IMR-90 (cell line): ENCODE measurements at regions not wholly inside any gene's neighbourhood (a gene's known extent, or its start where the extent isn't known, plus 50 kb on each side); places are given as distances from the start of the nearest gene placed in this dataset.
A peak's percentile ranks its signal among the peaks of the same experiment; 100 is the strongest.

Experiments used
- ATAC-seq: fragments of 200-7000 bp; cut with Tn5 transposase; 2 replicates; pipeline ENCODE4 v1.9.1; 2020; ENCODE audit warnings: low read depth, mild to moderate bottlenecking, moderate library complexity
- BruUV-seq: library from RNA; stranded (reverse); fragments of 400-500 nt; replicated peaks from 2 replicates; lab custom pipeline; 2021; lab: Mats Ljungman, UMichigan
- CTCF ChIA-PET: fragments of 300-600 bp; formaldehyde crosslinking; extraction: SDS; loops from one replicate; lab custom pipeline; 2021; ENCODE audit warnings: antibody characterized with exemption; lab: Yijun Ruan, JAX
- POLR2A ChIA-PET: fragments of 300-600 bp; sonication (Branson Sonifier 250); formaldehyde crosslinking; loops from one replicate; lab custom pipeline; 2022; ENCODE audit warnings: antibody characterized with exemption; ENCODE audit not compliant: unreplicated experiment; lab: Charles Lee
- DNase-seq: peaks from one replicate; pipeline ENCODE4 v3.0.0; 2013
- H2AFZ ChIP-seq: replicated peaks from 2 replicates; pipeline ENCODE3; 2013; ENCODE audit warnings: low read length, mild to moderate bottlenecking; ENCODE audit not compliant: poor library complexity
- H2AK5ac ChIP-seq: 2 replicates; pipeline ENCODE4 v1.6.1; 2013; ENCODE audit warnings: low read depth, low read length, inconsistent platforms
- H2AK9ac ChIP-seq: replicated peaks from 2 replicates; pipeline ENCODE3; 2013; ENCODE audit warnings: mild to moderate bottlenecking, low read depth, low read length, moderate library complexity; ENCODE audit not compliant: poor library complexity
- H2BK120ac ChIP-seq: 2 replicates; pipeline ENCODE4 v1.6.1; 2013; ENCODE audit warnings: low read depth, low read length, inconsistent platforms
- H2BK15ac ChIP-seq: 3 replicates; pipeline ENCODE4 v1.6.1; 2013; ENCODE audit warnings: low read depth, low read length, inconsistent platforms
- H2BK20ac ChIP-seq: 2 replicates; pipeline ENCODE4 v1.6.1; 2013; ENCODE audit warnings: low read depth, mild to moderate bottlenecking, inconsistent platforms, low read length, moderate library complexity
- H2BK5ac ChIP-seq: 2 replicates; pipeline ENCODE4 v1.6.1; 2013; ENCODE audit warnings: mild to moderate bottlenecking, low read depth, low read length, inconsistent platforms; ENCODE audit not compliant: poor library complexity, severe bottlenecking
- H3K14ac ChIP-seq: replicated peaks from 2 replicates; pipeline ENCODE4 v1.6.1; 2013; ENCODE audit warnings: low read depth, low read length, inconsistent platforms
- H3K18ac ChIP-seq: 2 replicates; pipeline ENCODE4 v1.6.1; 2013; ENCODE audit warnings: low read depth, low read length, control low read depth
- H3K23ac ChIP-seq: 2 replicates; pipeline ENCODE4 v1.6.1; 2013; ENCODE audit warnings: low read depth, low read length, inconsistent platforms
- H3K27ac ChIP-seq: 2 replicates; pipeline ENCODE4 v1.5.1; 2013; ENCODE audit warnings: mild to moderate bottlenecking, control low read depth, low read length; ENCODE audit not compliant: insufficient read depth
- H3K27me3 ChIP-seq: 2 replicates; pipeline ENCODE4 v1.6.1; 2013; ENCODE audit warnings: low read length; ENCODE audit not compliant: control insufficient read depth, insufficient read depth
- H3K36me3 ChIP-seq: 2 replicates; pipeline ENCODE4 v1.6.1; 2013; ENCODE audit warnings: low read length, mixed read lengths; ENCODE audit not compliant: control insufficient read depth, insufficient read depth
- H3K4ac ChIP-seq: 2 replicates; pipeline ENCODE4 v1.6.1; 2013; ENCODE audit warnings: low read depth, low read length, inconsistent platforms
- H3K4me1 ChIP-seq: 2 replicates; pipeline ENCODE4 v1.6.1; 2013; ENCODE audit warnings: low read length, mixed read lengths; ENCODE audit not compliant: control insufficient read depth, insufficient read depth
- H3K4me2 ChIP-seq: 2 replicates; pipeline ENCODE4 v1.6.1; 2013; ENCODE audit warnings: low read depth, mild to moderate bottlenecking, control low read depth, low read length, moderate library complexity
- H3K4me3 ChIP-seq: 2 replicates; pipeline ENCODE4 v1.5.1; 2013; ENCODE audit warnings: low read depth, mild to moderate bottlenecking, control low read depth, low read length, moderate library complexity; ENCODE audit not compliant: insufficient read depth
- H3K56ac ChIP-seq: 2 replicates; pipeline ENCODE4 v1.6.1; 2013; ENCODE audit warnings: low read length, inconsistent platforms; ENCODE audit not compliant: insufficient read depth; ENCODE audit errors: extremely low read depth
- H3K79me1 ChIP-seq, 2 experiments: 2 replicates each; pipeline ENCODE4 v1.6.1; 2013; ENCODE audit warnings: low read length in 2 of 2, inconsistent platforms in 1 of 2, low read depth in 1 of 2
- H3K9ac ChIP-seq: 2 replicates; pipeline ENCODE4 v1.6.1; 2013; ENCODE audit warnings: low read depth, low read length, control low read depth
- H3K9me1 ChIP-seq: 2 replicates; pipeline ENCODE4 v1.6.1; 2013; ENCODE audit warnings: low read length, inconsistent platforms; ENCODE audit not compliant: insufficient read depth
- H3K9me3 ChIP-seq: 2 replicates; pipeline ENCODE4 v1.6.1; 2013; ENCODE audit warnings: low read length; ENCODE audit not compliant: control insufficient read depth, insufficient read depth
- H4K20me1 ChIP-seq: 2 replicates; pipeline ENCODE4 v1.6.1; 2013; ENCODE audit warnings: low read length, inconsistent platforms; ENCODE audit not compliant: insufficient read depth
- H4K5ac ChIP-seq: 2 replicates; pipeline ENCODE4 v1.6.1; 2013; ENCODE audit warnings: mild to moderate bottlenecking, low read depth, low read length, control low read depth
- H4K8ac ChIP-seq, 2 experiments: 2 replicates each; pipeline ENCODE4 v1.6.1; 2013; ENCODE audit warnings: low read depth in 2 of 2, low read length in 2 of 2, control low read depth in 1 of 2, inconsistent platforms in 1 of 2
- H4K91ac ChIP-seq: 2 replicates; pipeline ENCODE4 v1.6.1; 2013; ENCODE audit warnings: low read depth, low read length, inconsistent platforms; ENCODE audit not compliant: insufficient read depth
- WGBS, 2 experiments: methylation state at CpG; one replicate each; pipeline versions ENCODE4 v1.1.5 to v1.1.7; 2013; ENCODE audit warnings: missing lambda C conversion rate in 2 of 2; ENCODE audit not compliant: insufficient read length in 1 of 2; ENCODE audit errors: extremely low coverage in 2 of 2; 5-methylcytosine and 5-hydroxymethylcytosine counted together
- dilution Hi-C: fragments of 300-500 bp; cut with HindIII; formaldehyde crosslinking; loops from one replicate; pipeline ENCODE4 v1.14.3; 2018; ENCODE audit warnings: low sequenced_read_pairs; ENCODE audit not compliant: unreplicated experiment
- in situ Hi-C: fragments of 300-500 bp; cut with MboI; formaldehyde crosslinking; loops from 3 replicates; pipeline ENCODE4 v1.14.3; 2019; ENCODE audit warnings: low sequenced_read_pairs, inconsistent platforms, mixed read lengths
- intact Hi-C: fragments of 100-400 bp; cut with micrococcal nuclease; formaldehyde crosslinking; loops from 2 replicates; pipeline ENCODE4 v1.10.0; 2022
- TF ChIP-seq, protein P1 (sequence below): conservative IDR thresholded peaks from 2 replicates; pipeline ENCODE4 v1.5.1; 2012; ENCODE audit warnings: mild to moderate bottlenecking, low read depth, low read length, improper control_type of control experiment

DNA sequence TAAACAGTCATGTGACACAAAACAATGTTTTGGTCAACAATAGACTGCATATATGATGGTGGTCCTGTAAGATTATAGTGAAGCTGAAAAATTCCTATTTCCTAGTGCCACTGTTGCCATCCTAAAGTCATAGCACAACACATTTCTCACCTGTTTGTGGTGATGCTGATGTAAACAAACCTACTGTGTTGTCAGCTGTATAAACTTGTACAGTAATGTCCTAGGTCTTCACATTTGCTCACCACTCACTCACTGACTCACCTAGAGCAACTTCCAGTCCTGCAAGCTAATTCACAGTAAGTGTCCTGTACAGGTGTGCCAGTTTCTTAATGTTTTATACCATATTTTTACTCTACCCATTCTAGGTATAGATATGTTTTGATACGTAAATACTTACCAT lies 326.1 kb upstream of the USP24 start:
- dilution Hi-C loops = no loop called here
- H3K18ac ChIP-seq = peak overlapping the region; percentile 83; the same call in 1 of the 2 replicates
- ATAC-seq (no peak), DNase-seq (no peak)
- H3K79me1 ChIP-seq = no peaks in the 10 kb centered on the region
- no peaks in the 10 kb centered on the region; the same call in 1 of the 2 replicates for H3K9me1 ChIP-seq
- no peak overlapping the region for H4K91ac ChIP-seq
- intact Hi-C loops = no loop called here
- no peak overlapping the region for H3K9ac ChIP-seq
- no peak overlapping the region for H2AK5ac ChIP-seq
- H3K27ac ChIP-seq = no peak overlapping the region
- H3K4me3 ChIP-seq = no peak overlapping the region
- H3K4me1 ChIP-seq = peaks cover 6% of the 10 kb centered on the region; the same call in 1 of the 2 replicates
- H3K9me3 ChIP-seq = no peaks in the 10 kb centered on the region
- H3K4ac ChIP-seq = no peak overlapping the region
- BruUV-seq = no TSS peak
- in situ Hi-C loops = no loop called here
- H2AFZ ChIP-seq = no peak overlapping the region
- WGBS, 2 experiments = no CpG with 5 or more reads among the region's 1 CpG
- ChIA-PET POLR2A (no interaction called here), CTCF (no interaction called here)
- no peaks in the 10 kb centered on the region for H4K20me1 ChIP-seq
- H2BK5ac ChIP-seq = no peak overlapping the region
- H4K8ac ChIP-seq = no peak overlapping the region
- TF ChIP-seq, protein P1, sequence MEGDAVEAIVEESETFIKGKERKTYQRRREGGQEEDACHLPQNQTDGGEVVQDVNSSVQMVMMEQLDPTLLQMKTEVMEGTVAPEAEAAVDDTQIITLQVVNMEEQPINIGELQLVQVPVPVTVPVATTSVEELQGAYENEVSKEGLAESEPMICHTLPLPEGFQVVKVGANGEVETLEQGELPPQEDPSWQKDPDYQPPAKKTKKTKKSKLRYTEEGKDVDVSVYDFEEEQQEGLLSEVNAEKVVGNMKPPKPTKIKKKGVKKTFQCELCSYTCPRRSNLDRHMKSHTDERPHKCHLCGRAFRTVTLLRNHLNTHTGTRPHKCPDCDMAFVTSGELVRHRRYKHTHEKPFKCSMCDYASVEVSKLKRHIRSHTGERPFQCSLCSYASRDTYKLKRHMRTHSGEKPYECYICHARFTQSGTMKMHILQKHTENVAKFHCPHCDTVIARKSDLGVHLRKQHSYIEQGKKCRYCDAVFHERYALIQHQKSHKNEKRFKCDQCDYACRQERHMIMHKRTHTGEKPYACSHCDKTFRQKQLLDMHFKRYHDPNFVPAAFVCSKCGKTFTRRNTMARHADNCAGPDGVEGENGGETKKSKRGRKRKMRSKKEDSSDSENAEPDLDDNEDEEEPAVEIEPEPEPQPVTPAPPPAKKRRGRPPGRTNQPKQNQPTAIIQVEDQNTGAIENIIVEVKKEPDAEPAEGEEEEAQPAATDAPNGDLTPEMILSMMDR = no peak
- no peak overlapping the region for H2BK20ac ChIP-seq
- no peak overlapping the region for H4K5ac ChIP-seq
- no peak overlapping the region for H3K56ac ChIP-seq
- no peak overlapping the region for H3K14ac ChIP-seq
- no peak overlapping the region for H2AK9ac ChIP-seq
- H2BK120ac ChIP-seq = no peak overlapping the region
- no peak overlapping the region for H3K23ac ChIP-seq
- H3K27me3 ChIP-seq = no peaks in the 10 kb centered on the region
- no peak overlapping the region for H3K4me2 ChIP-seq
- H2BK15ac ChIP-seq = no peak overlapping the region
- H3K36me3 ChIP-seq = no peaks in the 10 kb centered on the region
